HG02981 (cell line): ENCODE measurements at regions not wholly inside any gene's neighbourhood (a gene's known extent, or its start where the extent isn't known, plus 50 kb on each side); places are given as distances from the start of the nearest gene placed in this dataset.

ENCODE experiments used
- ATAC-seq: cut with Tn5 transposase; IDR thresholded peaks from one replicate; pipeline ENCODE4 v1.9.1; 2021; ENCODE audit warnings: mild to moderate bottlenecking, moderate library complexity; ENCODE audit not compliant: unreplicated experiment

GRCh38 chr18:77896586-77897252 lies 647.1 kb downstream of the GALR1 start:
- ATAC-seq, result no peak

DNA sequence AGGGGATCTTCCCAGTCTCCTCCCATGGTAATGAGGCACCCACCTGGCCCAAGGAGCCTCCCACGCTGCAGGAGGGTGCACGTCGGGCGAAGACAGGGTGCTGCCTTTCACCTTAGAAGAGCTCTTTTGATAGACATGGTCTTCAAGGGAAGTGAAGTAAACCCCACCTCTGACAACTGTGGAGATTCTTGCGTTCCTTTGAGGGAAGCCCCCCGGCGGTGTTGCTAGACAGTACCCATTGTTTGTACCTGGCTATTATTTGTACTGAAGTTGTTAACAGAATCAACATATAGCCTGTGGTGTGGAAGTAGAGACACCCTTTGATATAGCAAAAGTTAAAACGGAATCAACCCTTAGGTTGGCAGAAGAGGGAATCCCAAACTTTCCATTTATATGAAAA lies 648.0 kb downstream of the GALR1 start:
- no peak for ATAC-seq

DNA sequence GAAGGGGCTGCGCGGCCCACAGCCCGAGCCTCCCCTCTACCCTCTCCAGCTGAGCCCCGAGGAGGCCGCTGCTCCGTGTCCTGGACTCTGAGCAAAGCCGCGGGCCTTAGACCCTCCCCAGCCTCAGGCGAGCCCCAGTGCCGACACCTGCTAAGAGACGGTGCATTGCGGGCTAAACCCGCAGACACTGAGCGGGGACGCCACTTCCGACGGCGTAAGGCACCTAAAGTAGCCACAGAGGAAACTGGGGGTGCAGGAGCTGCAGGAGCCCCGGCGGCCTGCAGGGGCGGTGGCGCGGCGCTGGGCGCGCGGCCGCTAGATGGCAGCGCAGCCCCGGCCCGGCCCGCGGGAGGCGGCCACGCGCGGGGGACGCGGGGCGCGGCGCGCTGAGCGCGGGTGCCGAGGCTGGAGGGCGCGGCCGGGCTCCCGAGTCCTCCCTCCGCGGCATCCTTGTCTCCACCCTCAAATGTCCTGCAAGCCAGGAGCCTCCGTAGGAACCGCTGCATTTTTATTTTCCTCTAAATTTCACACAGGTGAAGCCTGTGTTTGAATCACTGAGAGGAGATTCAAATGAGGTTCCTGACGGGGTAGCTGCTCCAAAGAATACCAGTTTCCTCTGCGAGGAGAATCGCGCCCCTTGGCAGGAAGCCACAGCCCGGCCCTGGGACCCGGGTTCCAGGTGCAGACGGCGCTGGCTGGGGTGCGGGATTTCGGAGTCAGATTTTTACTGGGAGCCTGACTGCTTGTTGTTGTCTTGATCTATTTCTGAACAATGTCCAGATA lies 650.5 kb downstream of the GALR1 start:
- peak; percentile 99 for ATAC-seq

- no peak for ATAC-seq
Observed at GRCh38 chr18:77905011-77905410, 655.4 kb downstream of the GALR1 start.

GRCh38 chr18:77905449-77906055 lies 655.9 kb downstream of the GALR1 start:
- ATAC-seq, result no peak

DNA sequence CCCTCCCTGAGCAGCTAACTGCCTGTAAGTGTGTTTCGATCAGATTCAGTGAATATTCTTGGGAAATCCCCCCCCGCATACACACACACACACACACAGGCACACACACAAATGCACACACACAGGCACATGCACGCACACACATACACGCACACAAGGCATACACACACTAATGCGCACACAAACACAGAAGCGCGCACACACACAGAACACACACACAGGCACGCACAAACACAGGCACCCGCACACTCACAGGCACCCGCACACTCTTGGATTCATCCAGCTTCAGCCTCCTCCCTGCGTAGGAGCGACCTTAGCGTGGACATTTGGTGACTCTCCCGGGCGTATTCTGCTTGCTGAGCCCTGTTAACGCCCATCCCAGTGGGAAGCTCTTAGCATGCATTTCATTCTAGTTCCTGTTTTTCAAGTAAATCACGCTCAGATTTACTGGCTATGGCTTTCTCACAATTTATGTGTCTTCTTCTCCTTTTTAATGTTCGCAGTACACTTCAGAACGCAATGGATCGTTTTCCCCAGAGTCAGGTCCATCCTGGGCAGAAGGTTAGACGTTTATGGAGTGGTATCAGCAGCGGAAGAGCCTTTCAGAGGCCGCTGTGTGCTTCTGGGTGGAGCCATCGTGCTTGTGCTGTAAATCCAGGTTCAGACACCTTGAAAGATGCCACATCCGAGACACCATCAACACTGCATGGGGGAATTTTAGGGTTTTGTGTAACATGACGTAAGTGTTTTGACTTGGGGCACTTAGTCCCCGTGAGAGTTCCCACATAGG lies 656.6 kb downstream of the GALR1 start:
- no peak for ATAC-seq

- ATAC-seq, result no peak
Observed at GRCh38 chr18:77910347-77910746, 660.7 kb downstream of the GALR1 start.

- no peak for ATAC-seq
Observed at GRCh38 chr18:77911971-77912605, 662.4 kb downstream of the GALR1 start.

DNA sequence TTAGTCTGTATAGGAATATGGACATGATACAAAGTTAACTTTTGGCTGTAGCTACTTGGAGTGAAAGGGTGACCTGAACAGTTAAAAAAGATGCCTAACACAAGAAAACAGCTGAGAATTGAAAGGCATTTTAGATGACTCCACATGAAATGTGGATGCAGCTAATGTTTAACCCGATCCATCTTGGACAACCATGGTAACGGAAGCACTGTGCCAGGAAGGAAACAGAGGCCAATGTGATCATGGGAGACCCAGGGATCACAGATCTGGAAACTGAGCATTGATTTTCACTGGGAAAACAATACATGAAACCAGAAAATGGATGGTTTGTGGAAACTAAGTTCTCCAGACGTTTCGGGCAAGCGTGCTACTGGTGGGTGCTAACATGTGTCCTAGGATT lies 669.1 kb downstream of the GALR1 start:
- ATAC-seq, result no peak

GRCh38 chr18:77919923-77920322 lies 670.3 kb downstream of the GALR1 start:
- no peak for ATAC-seq

GRCh38 chr18:77935342-77935741 lies 685.7 kb downstream of the GALR1 start:
- ATAC-seq, result no peak

- ATAC-seq, result no peak
Observed at GRCh38 chr18:77940566-77940965, 690.9 kb downstream of the GALR1 start.

DNA sequence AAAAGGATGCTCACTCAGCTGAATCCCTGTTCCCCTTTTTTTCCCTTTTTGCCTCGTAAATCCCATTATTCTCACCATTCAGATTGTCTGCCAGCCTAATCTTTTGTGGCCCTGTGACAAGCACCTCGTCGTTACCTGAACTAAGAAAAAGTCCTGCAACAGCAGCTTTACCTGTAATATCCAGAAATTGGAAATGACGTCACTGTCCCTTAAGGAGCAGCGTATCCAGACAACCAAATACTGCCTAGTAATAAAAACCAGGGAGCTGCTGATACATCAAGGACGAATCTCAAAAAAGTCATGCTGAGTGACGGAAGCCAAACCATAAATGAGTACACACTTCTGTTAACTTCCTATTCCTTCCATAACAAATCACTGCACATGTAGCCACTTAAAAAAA lies 694.9 kb downstream of the GALR1 start:
- ATAC-seq, result no peak

DNA sequence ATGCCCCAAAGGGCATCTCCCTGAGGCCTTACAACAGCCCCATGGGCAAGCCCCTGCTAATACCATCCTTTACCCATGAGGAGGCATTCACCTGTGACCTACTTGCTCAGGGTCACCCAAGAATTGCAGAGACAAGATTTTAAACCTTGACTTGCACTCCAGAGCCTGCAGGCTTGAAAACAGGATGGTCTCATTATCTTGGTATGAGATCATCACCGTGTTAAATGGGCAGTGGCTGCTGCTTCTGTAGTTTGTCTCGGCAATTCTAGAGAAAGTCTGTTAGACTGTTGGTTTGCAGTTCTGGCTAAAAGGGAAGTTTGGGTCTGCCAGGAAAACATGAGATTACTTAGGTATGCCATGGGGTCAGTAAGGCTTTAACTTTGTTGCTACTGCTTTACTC lies 698.9 kb downstream of the GALR1 start:
- no peak for ATAC-seq

- ATAC-seq, result no peak
Observed at GRCh38 chr18:77949355-77949973, 699.8 kb downstream of the GALR1 start.

GRCh38 chr18:77959248-77959647 lies 709.6 kb downstream of the GALR1 start:
- no peak for ATAC-seq

- ATAC-seq, result no peak
Observed at GRCh38 chr18:77960791-77961410, 711.3 kb downstream of the GALR1 start.

DNA sequence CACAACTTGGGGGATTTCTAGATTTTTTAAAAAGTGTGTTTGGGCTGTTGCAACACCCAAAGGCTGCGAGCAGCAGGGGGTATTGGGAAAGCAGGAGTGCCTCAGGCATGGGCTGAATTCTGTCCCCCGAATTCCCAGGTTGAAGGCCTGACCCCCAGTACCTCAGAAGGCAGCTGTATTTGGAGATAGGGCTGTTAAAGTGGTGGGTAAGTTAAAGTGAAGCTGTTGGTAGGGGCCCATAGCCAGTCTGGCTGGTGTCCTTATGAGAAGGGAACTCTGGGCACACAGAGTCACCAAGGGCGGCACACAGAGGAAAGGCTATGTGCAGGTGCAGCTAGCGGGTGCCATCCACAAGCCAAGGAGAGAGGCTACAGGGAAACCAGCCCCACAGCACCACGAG lies 717.4 kb downstream of the GALR1 start:
- no peak for ATAC-seq

DNA sequence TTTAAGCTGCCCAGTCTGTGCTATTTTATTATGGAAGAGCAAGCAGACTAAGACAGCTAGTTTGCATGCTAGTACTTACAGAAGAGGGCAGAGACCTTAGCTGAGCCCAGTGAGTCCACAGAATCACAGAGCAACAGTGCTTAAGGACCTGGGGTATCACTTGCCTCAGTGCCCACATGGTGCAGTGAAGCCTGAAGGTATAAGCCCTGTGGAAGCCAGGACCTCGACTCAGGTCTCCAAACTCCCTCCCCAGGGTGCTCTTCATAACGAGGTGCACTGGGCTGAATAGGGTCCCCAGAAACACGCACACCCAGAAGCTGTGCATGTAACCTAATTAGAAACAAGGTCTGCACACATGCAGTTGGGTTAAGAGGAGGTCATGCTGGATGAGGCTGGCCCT lies 718.1 kb downstream of the GALR1 start:
- ATAC-seq, result no peak

- ATAC-seq, result no peak
Observed at GRCh38 chr18:77969972-77970371, 720.3 kb downstream of the GALR1 start.
